Subcutaneous abdominal adipose tissue (tissue), 5 donors: ENCODE measurements at regions not wholly inside any gene's neighbourhood (a gene's known extent, or its start where the extent isn't known, plus 50 kb on each side); places are given as distances from the start of the nearest gene placed in this dataset.
"Not testable (repeated sequence)": the region's sequence is repeated elsewhere in the genome, so short reads cannot be mapped to it uniquely, and the experiment has no call there.

Source experiments
- H3K27ac ChIP-seq: one replicate; pipeline ENCODE4 v1.7.0; 2013; ENCODE audit warnings: low read depth, mild to moderate bottlenecking, inconsistent platforms, low read length, moderate library complexity
- H3K27me3 ChIP-seq, 5 donors: one replicate each; pipeline ENCODE4 v1.7.0; 2013; ENCODE audit warnings: low read length in 5 of 5, inconsistent platforms in 1 of 5; ENCODE audit not compliant: control insufficient read depth in 5 of 5, insufficient read depth in 4 of 5
- H3K36me3 ChIP-seq, 5 donors: one replicate each; pipeline ENCODE4 v1.7.0; 2013; ENCODE audit warnings: low read length in 5 of 5; ENCODE audit not compliant: control insufficient read depth in 5 of 5, insufficient read depth in 5 of 5
- H3K4me1 ChIP-seq, 5 donors: one replicate each; pipeline ENCODE4 v1.7.0; 2013; ENCODE audit warnings: low read length in 5 of 5, mild to moderate bottlenecking in 3 of 5, moderate library complexity in 1 of 5; ENCODE audit not compliant: control insufficient read depth in 5 of 5, insufficient read depth in 5 of 5
- H3K4me3 ChIP-seq, 5 donors: one replicate each; pipeline ENCODE4 v1.7.0; 2013; ENCODE audit warnings: low read length in 5 of 5, low read depth in 1 of 5
- H3K9ac ChIP-seq, 5 donors: one replicate each; pipeline ENCODE4 v1.7.0; 2013; ENCODE audit warnings: low read length in 5 of 5, mild to moderate bottlenecking in 4 of 5, moderate library complexity in 3 of 5
- H3K9me3 ChIP-seq, 5 donors: one replicate each; pipeline ENCODE4 v1.7.0; 2013; ENCODE audit warnings: low read length in 5 of 5; ENCODE audit not compliant: control insufficient read depth in 5 of 5
- donor health status: healthy.
- donor health status: healthy.
- donor health status: healthy.
- donor health status: healthy.
- donor health status: healthy.

- Histone ChIP-seq H3K36me3 (no peaks in the 10 kb centered on the region), H3K9me3 (no peaks in the 10 kb centered on the region), H3K9ac (no peak overlapping the region), H3K4me3 (no peak overlapping the region), H3K4me1 (no peaks in the 10 kb centered on the region), H3K27ac (no peak overlapping the region), H3K27me3 (no peaks in the 10 kb centered on the region)
These were observed 249.1 kb upstream of the TMEFF2 start for GRCh38 chr2:192443831-192444230.

GRCh38 chr2:192438239-192438638 is 243.5 kb upstream of the TMEFF2 start:
- Histone ChIP-seq H3K9ac (no peak overlapping the region), H3K9me3 (no peaks in the 10 kb centered on the region), H3K36me3 (no peaks in the 10 kb centered on the region), H3K4me1 (peaks cover 0 to 3% (median 0%) of the 10 kb centered on the region in 5 donors), H3K4me3 (no peak overlapping the region), H3K27me3 (no peaks in the 10 kb centered on the region), H3K27ac (no peak overlapping the region)

GRCh38 chr2:192437653-192438052 is 242.9 kb upstream of the TMEFF2 start:
- Histone ChIP-seq H3K27ac (no peak overlapping the region), H3K27me3 (no peaks in the 10 kb centered on the region), H3K4me3 (no peak overlapping the region), H3K36me3 (no peaks in the 10 kb centered on the region), H3K9me3 (no peaks in the 10 kb centered on the region), H3K4me1 (peaks cover 0 to 3% (median 0%) of the 10 kb centered on the region in 5 donors), H3K9ac (no peak overlapping the region)

- Histone ChIP-seq H3K27me3 (no peaks in the 10 kb centered on the region), H3K9me3 (no peaks in the 10 kb centered on the region), H3K4me3 (no peak overlapping the region), H3K9ac (no peak overlapping the region), H3K27ac (no peak overlapping the region), H3K4me1 (no peaks in the 10 kb centered on the region), H3K36me3 (no peaks in the 10 kb centered on the region)
These were observed 229.5 kb upstream of the TMEFF2 start for GRCh38 chr2:192424243-192424642.

GRCh38 chr2:192419786-192420185 is 225.1 kb upstream of the TMEFF2 start:
- Histone ChIP-seq H3K9me3 (peaks cover 0 to 3% (median 0%) of the 10 kb centered on the region in 5 donors), H3K27ac (no peak overlapping the region), H3K4me3 (no peak overlapping the region), H3K27me3 (no peaks in the 10 kb centered on the region), H3K4me1 (no peaks in the 10 kb centered on the region), H3K9ac (no peak overlapping the region), H3K36me3 (no peaks in the 10 kb centered on the region)

DNA sequence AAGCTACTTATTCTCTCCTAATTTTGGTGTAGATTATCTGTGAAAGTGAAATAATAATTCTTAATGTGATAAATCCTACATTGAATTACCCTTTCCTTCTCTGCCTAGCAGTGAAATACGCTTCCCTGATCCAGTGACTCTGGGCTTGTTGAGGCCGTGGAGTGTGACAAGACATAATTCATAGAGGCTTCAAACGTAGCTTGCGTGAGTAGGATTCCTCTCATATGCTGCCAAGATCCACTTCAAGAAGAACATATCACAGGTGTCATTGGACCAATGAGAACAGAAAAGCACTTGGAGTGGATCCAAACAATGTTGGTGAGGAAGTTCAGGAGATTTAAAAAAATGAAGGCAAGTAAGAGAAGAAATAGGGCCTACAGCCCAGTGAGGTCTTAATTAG is 221.3 kb upstream of the TMEFF2 start:
- Histone ChIP-seq H3K4me1 (no peaks in the 10 kb centered on the region), H3K27ac (no peak overlapping the region), H3K36me3 (no peaks in the 10 kb centered on the region), H3K9me3 (peaks cover 0 to 12% (median 5%) of the 10 kb centered on the region in 5 donors), H3K27me3 (no peaks in the 10 kb centered on the region), H3K9ac (no peak overlapping the region), H3K4me3 (no peak overlapping the region)

DNA sequence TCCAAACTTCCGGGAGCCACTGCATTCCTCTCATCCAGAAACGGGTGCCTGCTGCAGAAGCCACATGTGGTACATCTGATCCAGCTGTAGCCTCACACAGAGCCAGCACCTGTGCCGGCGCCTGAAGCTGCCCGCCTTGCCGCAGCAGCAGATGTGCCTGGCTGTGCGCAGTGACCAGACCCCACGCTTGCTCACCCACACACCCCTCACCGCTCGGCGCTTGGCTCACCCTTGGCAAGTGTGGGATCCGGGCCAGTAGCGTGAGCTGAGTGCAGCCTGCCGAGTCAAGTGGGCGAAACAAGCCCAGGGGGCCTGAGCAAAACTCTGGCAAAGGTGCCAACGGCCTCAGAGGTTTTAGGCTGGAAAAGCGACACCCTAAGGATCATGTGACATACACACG is 220.1 kb upstream of the TMEFF2 start:
- Histone ChIP-seq H3K4me3 (no peak overlapping the region), H3K4me1 (no peaks in the 10 kb centered on the region), H3K27ac (no peak overlapping the region), H3K9me3 (peaks cover 0 to 12% (median 5%) of the 10 kb centered on the region in 5 donors), H3K27me3 (no peaks in the 10 kb centered on the region), H3K9ac (no peak overlapping the region), H3K36me3 (no peaks in the 10 kb centered on the region)

GRCh38 chr2:192413812-192414681 is 219.3 kb upstream of the TMEFF2 start:
- Histone ChIP-seq H3K9ac (no peak overlapping the region), H3K4me1 (no peaks in the 10 kb centered on the region), H3K4me3 (no peak overlapping the region), H3K9me3 (peaks cover 0 to 12% (median 5%) of the 10 kb centered on the region in 5 donors), H3K27me3 (no peaks in the 10 kb centered on the region), H3K27ac (no peak overlapping the region), H3K36me3 (no peaks in the 10 kb centered on the region)

GRCh38 chr2:192412866-192413265 is 218.1 kb upstream of the TMEFF2 start:
- not testable (repeated sequence) for H3K27ac ChIP-seq, H3K9ac ChIP-seq

GRCh38 chr2:192412394-192412793 is 217.7 kb upstream of the TMEFF2 start:
- Histone ChIP-seq H3K27me3 (no peaks in the 10 kb centered on the region), H3K4me1 (no peaks in the 10 kb centered on the region), H3K4me3 (no peak overlapping the region), H3K36me3 (no peaks in the 10 kb centered on the region), H3K27ac (no peak overlapping the region), H3K9ac (no peak overlapping the region), H3K9me3 (peaks cover 0 to 12% (median 5%) of the 10 kb centered on the region in 5 donors)

More at GRCh38 chr2:192412866-192413265, 218.1 kb upstream of the TMEFF2 start:
- H3K27me3 ChIP-seq, H3K4me3 ChIP-seq, H3K36me3 ChIP-seq, H3K4me1 ChIP-seq: not testable (repeated sequence)
- peaks cover 0 to 12% (median 5%) of the 10 kb centered on the region in 5 donors for H3K9me3 ChIP-seq
